GM12878 (cell line): ENCODE measurements at regions not wholly inside any gene's neighbourhood (a gene's known extent, or its start where the extent isn't known, plus 50 kb on each side); places are given as distances from the start of the nearest gene placed in this dataset.

ENCODE experiments used
- CTCF ChIP-seq, 3 experiments: IDR thresholded peaks in 2 of 3; conservative IDR thresholded peaks in 1 of 3; 2 replicates each; pipeline ENCODE4 v1.5.1; 2011; ENCODE audit warnings: low read depth in 3 of 3, low read length in 3 of 3, mild to moderate bottlenecking in 3 of 3, control low read depth in 2 of 3, moderate library complexity in 2 of 3, inconsistent platforms in 1 of 3, mixed read lengths in 1 of 3; ENCODE audit not compliant: control insufficient read depth in 2 of 3, insufficient read depth in 1 of 3; ENCODE audit errors: extremely low read depth in 1 of 3
- EZH2 ChIP-seq: IDR thresholded peaks from 2 replicates; pipeline ENCODE4 v1.6.1; 2012; ENCODE audit warnings: low read depth, mild to moderate bottlenecking, control low read depth, inconsistent platforms, low read length, borderline replicate concordance; ENCODE audit not compliant: control insufficient read depth
- ZBTB33 ChIP-seq: fragments of 450-650 bp; IDR thresholded peaks from 2 replicates; pipeline ENCODE4 v1.6.1; 2017; ENCODE audit warnings: mild to moderate bottlenecking

- TF ChIP-seq CTCF (IDR thresholded peaks at IDR 0.05 in 2 of 3, conservative IDR thresholded peaks at IDR 0.05 in 1 of 3; ENCODE audit: control insufficient read depth in 2 of 3, extremely low read depth in 1 of 3, insufficient read depth in 1 of 3, low read depth in 3 of 3, low read length in 3 of 3) (no peak), ZBTB33 (no peak), EZH2 (no peak)
Measured at GRCh38 chr13:99040536-99041131, 62.8 kb upstream of the DOCK9 start.
